ENCODE measurements at regions not wholly inside any gene's neighbourhood (a gene's known extent, or its start where the extent isn't known, plus 50 kb on each side); places are given as distances from the start of the nearest gene placed in this dataset.
A peak's percentile ranks its signal among the peaks of the same experiment; 100 is the strongest.

DNA sequence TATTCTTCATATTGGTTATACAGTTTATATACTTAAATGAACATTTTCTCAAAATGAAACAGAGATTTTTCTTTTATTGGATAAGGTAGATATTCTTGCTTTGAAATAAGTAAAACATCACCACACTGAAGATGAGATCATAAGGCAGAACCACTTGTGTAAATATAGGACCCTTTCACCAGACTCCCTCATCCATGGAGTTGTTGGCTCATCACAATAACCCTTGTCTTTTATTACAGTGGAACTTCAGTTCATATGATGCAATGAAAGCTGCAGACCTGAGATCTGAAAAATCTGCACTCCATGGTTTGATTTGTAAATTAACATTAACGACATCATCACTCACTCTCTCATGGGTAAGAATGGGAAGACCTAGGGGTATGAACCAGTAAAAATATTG, 51.9 kb upstream of the DBX2 start:
- no peak for DNase-seq

DNA sequence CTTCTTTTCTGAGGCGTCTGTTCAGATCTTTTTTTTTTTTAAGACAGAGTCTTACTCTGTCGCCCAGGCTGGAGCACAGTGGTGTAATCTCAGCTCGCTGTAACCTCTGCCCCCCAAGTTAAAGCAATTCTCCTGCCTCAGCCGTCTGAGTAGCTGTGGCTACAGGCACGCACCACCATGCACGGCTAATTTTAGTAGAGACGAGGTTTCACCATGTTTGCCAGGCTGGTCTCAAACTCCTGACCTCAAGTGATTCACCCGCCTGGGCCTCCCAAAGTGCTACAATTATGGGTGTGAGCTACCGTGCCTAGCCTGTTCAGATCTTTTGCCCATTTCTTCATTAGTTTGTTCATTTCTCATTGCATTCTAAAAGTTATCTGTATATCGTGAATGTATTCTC, 55.1 kb upstream of the DBX2 start:
- DNase-seq: no peak

- DNase-seq: no peak
Measured at GRCh38 chr12:45112306-45112705, 61.4 kb upstream of the DBX2 start.

- DNase-seq: no peak
Measured at GRCh38 chr12:45121224-45121623, 70.3 kb upstream of the DBX2 start.

DNA sequence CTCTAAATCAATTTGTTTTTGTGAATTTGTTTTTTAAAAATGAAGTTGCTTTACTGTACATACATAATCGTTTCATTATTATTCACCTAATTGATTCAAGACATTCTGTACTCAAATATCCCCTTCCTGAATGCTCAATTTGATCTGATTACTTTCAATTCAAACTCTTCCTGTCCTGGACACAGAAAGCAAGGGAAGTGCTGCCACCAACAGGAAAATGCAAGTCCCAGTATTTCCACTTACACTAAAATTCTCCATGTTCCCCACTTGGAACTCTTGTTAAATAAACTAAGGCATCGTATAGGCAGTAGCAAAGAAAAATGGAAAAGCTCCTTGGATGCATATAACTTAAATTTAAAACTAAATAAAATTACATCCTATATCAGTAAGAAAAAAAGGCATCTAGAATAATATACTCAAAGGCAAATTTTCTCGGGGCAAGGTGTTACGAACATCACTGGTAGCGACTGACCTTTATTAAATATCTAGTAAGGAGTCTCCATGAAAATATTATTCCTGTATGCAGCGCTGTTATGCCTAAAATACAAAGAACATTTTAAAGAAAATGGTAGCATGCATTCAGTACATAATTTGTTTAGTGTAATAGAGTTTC, 72.0 kb upstream of the DBX2 start:
- peak; percentile 39 for DNase-seq

- no peak for DNase-seq
Measured at GRCh38 chr12:45124485-45125155, 73.7 kb upstream of the DBX2 start.

DNA sequence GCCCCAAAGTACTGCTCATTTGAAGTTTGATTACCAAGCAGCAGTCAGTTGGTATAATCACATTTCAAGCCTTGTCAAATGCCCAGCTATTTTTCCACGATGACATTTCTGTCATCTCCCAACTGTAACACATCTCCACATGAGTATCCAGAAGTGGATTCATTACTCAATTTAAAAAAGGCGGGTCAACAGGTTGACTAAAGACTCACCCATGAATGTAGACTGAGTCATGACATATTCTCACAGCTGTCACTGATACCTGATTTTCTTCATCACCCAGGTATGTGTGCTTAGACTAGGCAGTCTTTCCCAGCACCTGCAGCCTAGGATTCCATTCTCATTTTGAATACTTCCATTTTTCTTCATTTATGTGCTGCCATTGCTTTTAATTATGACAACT, 75.1 kb upstream of the DBX2 start:
- DNase-seq: no peak

GRCh38 chr12:45128637-45129036, 77.7 kb upstream of the DBX2 start:
- DNase-seq: no peak

DNA sequence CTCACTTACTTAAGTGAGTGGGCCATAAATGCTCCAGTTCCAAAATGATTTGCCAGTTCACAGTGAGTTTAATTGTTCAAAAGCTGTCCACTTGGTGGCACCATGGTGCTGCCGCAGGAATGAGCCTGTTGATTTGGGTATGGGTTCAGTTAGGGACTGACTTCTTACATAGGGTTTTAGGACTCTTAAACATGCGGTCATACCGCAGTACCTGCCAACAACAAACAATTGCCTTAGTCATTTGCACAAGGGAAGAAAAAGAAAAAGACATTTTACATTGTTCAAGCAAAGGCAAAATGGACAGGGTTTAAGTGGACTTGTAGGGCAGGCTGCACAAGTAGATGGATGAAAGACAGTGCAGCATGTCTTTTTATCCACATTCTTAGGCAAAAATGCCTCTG, 80.0 kb upstream of the DBX2 start:
- DNase-seq: peak; percentile 64

GRCh38 chr12:45131506-45131905, 80.6 kb upstream of the DBX2 start:
- DNase-seq: no peak

DNA sequence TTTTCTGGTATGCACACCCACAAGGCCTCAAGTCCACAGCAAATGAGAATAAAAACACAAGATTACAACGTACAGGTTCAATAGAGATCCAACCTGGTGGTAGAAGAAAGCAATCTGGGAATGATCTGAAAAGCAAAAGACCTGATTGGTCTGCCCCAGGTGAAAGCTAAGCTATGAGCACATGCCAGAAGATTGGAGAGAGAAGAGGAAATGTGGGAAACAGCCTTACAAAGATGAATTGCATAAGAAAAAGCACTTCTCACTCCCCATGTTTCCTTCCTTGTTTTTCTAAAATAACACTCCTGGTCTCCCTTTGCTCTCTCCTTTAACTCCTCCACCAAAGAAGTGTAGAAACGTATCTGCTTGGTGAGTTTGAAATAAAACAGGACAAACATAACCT, 77.3 kb upstream of the ANO6 start:
- no peak for DNase-seq

DNA sequence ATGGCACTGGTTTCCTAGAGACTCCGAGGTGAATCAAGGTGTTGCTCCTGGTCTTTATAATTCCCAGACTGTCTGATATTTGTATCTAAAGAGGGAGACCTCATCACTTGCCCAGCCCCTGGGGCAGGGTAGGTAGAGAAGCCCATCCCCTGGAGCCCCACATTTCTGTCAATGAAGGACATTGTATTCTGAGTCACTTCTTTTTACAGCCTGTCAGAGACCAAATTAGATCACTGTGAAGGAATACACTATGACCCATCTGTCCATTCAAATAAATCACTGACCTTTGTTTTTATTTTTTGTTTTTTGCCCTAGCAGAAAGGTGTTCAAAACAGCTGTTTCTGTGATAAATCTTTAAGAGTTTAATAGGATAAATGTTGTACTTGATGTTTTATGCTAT, 67.9 kb upstream of the ANO6 start:
- DNase-seq: no peak

- no peak for DNase-seq
Measured at GRCh38 chr12:45148619-45149018, 67.3 kb upstream of the ANO6 start.

- no peak for DNase-seq
Measured at GRCh38 chr12:45165284-45165683, 50.6 kb upstream of the ANO6 start.

DNA sequence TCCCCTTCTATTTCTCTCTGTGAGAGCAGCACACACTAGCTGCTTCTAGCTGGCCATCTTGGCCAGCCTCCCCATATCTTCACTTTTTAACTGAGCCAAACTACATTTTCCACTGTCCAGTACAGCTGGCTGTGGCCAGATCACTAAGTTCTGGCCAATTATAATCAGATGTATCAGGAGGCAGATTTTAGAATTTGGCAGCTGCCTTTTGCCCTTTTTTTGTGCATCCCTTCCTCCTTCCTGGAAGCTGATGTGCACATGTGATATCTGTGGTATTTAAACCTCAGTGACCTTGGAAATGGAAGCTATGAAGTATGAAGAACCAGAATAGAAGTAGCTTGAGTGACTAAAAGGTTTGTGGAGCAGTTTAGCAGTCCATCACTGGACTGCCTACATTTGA, 49.8 kb upstream of the ANO6 start:
- DNase-seq: peak; percentile 66
